ENCODE measurements at regions not wholly inside any gene's neighbourhood (a gene's known extent, or its start where the extent isn't known, plus 50 kb on each side); places are given as distances from the start of the nearest gene placed in this dataset.
"Not testable (repeated sequence)": the region's sequence is repeated elsewhere in the genome, so short reads cannot be mapped to it uniquely, and the experiment has no call there.

- not testable (repeated sequence) for DNase-seq (ENCODE audit: low spot score)
These were observed 75.0 kb downstream of the C9orf50 start for GRCh38 chr9:129545876-129546275.

GRCh38 chr9:129544761-129545160 lies 76.1 kb downstream of the C9orf50 start:
- no peak for DNase-seq (ENCODE audit: low spot score)

GRCh38 chr9:129542741-129543140 lies 78.2 kb downstream of the C9orf50 start:
- DNase-seq (ENCODE audit: low spot score) = no peak

GRCh38 chr9:129541270-129541669 lies 79.6 kb downstream of the C9orf50 start:
- DNase-seq (ENCODE audit: low spot score) = no peak

GRCh38 chr9:129539446-129539845 lies 81.5 kb downstream of the C9orf50 start:
- no peak for DNase-seq (ENCODE audit: low spot score)

- DNase-seq (ENCODE audit: low spot score) = not testable (repeated sequence)
These were observed 89.0 kb downstream of the C9orf50 start for GRCh38 chr9:129531860-129532402.

GRCh38 chr9:129527955-129528354 lies 92.9 kb downstream of the C9orf50 start:
- not testable (repeated sequence) for DNase-seq (ENCODE audit: low spot score)

GRCh38 chr9:129525656-129526196 lies 95.2 kb downstream of the C9orf50 start:
- no peak for DNase-seq (ENCODE audit: low spot score)

GRCh38 chr9:129524582-129525270 lies 96.2 kb downstream of the C9orf50 start:
- DNase-seq (ENCODE audit: low spot score) = no peak

GRCh38 chr9:129523943-129524581 lies 96.8 kb downstream of the C9orf50 start:
- no peak for DNase-seq (ENCODE audit: low spot score)

- DNase-seq (ENCODE audit: low spot score) = no peak
These were observed 98.5 kb downstream of the C9orf50 start for GRCh38 chr9:129522351-129522750.

GRCh38 chr9:129520082-129520481 lies 100.8 kb downstream of the C9orf50 start:
- DNase-seq (ENCODE audit: low spot score) = no peak

- no peak for DNase-seq (ENCODE audit: low spot score)
These were observed 102.8 kb downstream of the C9orf50 start for GRCh38 chr9:129518074-129518473.

- DNase-seq (ENCODE audit: low spot score) = no peak
These were observed 103.9 kb downstream of the C9orf50 start for GRCh38 chr9:129517006-129517405.

GRCh38 chr9:129514891-129515290 lies 106.0 kb downstream of the C9orf50 start:
- no peak for DNase-seq (ENCODE audit: low spot score)

GRCh38 chr9:129514497-129514867 lies 106.4 kb downstream of the C9orf50 start:
- no peak for DNase-seq (ENCODE audit: low spot score)

GRCh38 chr9:129513856-129514496 lies 106.9 kb downstream of the C9orf50 start:
- DNase-seq (ENCODE audit: low spot score) = no peak

GRCh38 chr9:129513282-129513681 lies 107.6 kb downstream of the C9orf50 start:
- no peak for DNase-seq (ENCODE audit: low spot score)

- no peak for DNase-seq (ENCODE audit: low spot score)
These were observed 109.5 kb downstream of the C9orf50 start for GRCh38 chr9:129511285-129511900.

GRCh38 chr9:129509533-129509928 lies 111.4 kb downstream of the C9orf50 start:
- no peak for DNase-seq (ENCODE audit: low spot score)

GRCh38 chr9:129507805-129508204 lies 113.1 kb downstream of the C9orf50 start:
- no peak for DNase-seq (ENCODE audit: low spot score)

- DNase-seq (ENCODE audit: low spot score) = no peak
These were observed 114.0 kb downstream of the C9orf50 start for GRCh38 chr9:129506892-129507291.
